ENCODE measurements at regions not wholly inside any gene's neighbourhood (a gene's known extent, or its start where the extent isn't known, plus 50 kb on each side); places are given as distances from the start of the nearest gene placed in this dataset.

DNA sequence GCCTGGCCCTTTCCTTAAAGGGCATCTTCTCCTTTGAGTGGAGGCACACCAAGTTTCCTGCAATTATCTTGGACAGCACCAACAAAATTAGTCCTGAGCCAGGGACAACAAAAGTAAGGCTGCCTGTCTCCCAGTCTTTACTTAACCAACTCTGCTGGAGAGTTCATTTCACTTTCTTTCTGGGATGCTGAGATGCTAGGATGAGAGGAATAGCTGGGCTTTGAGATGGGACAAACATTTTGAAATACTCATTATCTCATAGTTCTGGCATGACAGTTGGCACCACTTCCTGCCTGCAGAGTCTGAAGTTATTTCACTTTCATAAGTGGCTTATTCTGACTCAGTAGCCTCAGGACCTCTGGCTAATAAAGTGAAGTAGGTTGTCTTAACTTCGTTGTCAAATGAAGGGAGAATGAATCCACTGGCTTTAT lies 157.0 kb downstream of the C9orf152 start:
- no peaks in the 10 kb centered on the region for H3K36me3 ChIP-seq
- no peaks in the 10 kb centered on the region for H3K27me3 ChIP-seq
- H3K4me1 ChIP-seq: peaks cover 0 to 6% (median 2%) of the 10 kb centered on the region in 4 donors
- DNase-seq: peak in 1 of 3 donors; percentile 50
- peak overlapping the region in 2 of 4 donors; percentile 11 to 70 for H3K4me3 ChIP-seq
- TF ChIP-seq, protein P1, sequence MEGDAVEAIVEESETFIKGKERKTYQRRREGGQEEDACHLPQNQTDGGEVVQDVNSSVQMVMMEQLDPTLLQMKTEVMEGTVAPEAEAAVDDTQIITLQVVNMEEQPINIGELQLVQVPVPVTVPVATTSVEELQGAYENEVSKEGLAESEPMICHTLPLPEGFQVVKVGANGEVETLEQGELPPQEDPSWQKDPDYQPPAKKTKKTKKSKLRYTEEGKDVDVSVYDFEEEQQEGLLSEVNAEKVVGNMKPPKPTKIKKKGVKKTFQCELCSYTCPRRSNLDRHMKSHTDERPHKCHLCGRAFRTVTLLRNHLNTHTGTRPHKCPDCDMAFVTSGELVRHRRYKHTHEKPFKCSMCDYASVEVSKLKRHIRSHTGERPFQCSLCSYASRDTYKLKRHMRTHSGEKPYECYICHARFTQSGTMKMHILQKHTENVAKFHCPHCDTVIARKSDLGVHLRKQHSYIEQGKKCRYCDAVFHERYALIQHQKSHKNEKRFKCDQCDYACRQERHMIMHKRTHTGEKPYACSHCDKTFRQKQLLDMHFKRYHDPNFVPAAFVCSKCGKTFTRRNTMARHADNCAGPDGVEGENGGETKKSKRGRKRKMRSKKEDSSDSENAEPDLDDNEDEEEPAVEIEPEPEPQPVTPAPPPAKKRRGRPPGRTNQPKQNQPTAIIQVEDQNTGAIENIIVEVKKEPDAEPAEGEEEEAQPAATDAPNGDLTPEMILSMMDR (IDR thresholded peaks at IDR 0.05): no peak
- TF ChIP-seq POLR2A (IDR thresholded peaks at IDR 0.05): no peak
- H3K27ac ChIP-seq: peak overlapping the region in 3 of 4 donors; percentile 28 to 94 (median 84)
- H3K9me3 ChIP-seq: no peaks in the 10 kb centered on the region

DNA sequence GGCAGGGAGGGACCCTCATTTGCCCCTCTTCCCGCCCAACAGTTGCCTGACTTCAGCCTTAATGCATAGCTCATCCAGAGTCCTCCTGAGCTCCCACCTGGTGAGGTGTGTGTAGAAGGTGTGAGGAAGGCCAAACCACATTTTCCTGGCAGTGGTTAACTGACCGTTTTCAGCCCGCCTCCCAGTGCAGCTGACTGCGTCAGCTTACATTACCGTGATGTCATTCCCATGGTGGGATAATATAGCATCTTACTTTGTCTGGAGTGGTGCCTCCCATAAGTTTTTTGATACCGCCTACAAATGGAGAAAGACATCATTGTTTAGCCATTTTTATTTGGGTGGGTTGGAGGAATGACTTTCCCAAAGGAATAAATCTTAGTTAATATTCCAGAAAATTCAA lies 151.9 kb downstream of the C9orf152 start:
- Histone ChIP-seq H3K27ac (peak overlapping the region in 1 of 4 donors; percentile 11), H3K27me3 (no peaks in the 10 kb centered on the region), H3K4me3 (no peak overlapping the region), H3K36me3 (no peaks in the 10 kb centered on the region), H3K9me3 (no peaks in the 10 kb centered on the region), H3K4me1 (no peaks in the 10 kb centered on the region)
- DNase-seq: no peak
- no peak for TF ChIP-seq POLR2A (IDR thresholded peaks at IDR 0.05)
- TF ChIP-seq, protein P1 (IDR thresholded peaks at IDR 0.05): no peak

DNA sequence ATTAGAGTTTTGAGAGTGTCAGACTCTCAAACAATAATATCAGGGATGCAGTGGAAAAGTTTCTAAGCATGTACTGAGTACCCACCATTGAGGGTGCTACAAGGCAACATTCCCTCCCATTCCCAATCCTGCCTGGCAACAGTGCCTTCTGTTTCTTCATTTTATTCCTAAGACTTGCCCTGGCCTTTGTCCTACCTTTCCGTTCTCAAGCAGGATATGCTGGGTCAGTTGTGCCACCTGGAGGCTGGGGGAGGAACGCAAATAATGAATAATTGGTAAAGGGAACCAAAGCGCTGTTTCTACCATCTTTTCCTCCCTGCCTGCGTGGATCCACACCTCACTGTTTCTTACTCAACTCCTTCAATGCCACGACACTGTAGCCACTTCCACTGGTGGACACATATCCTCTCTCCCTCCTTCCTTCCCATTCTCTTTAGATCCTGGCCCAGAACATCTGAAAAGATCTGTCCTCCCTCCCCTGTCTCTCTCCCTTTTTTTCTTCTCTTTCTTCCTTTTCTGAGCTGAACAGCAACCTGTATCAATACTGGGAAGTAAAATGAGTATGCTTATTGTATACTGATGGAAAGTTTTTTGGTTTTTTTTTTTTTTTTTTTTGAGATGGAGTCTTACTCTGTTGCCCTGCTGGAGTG lies 149.5 kb downstream of the C9orf152 start:
- Histone ChIP-seq H3K27me3 (no peaks in the 10 kb centered on the region), H3K9me3 (no peaks in the 10 kb centered on the region), H3K4me1 (no peaks in the 10 kb centered on the region), H3K36me3 (no peaks in the 10 kb centered on the region), H3K27ac (peak overlapping the region in 1 of 4 donors; percentile 51), H3K4me3 (no peak overlapping the region)
- peak; percentile 59 to 83 (median 61) for DNase-seq
- no peak for TF ChIP-seq POLR2A (IDR thresholded peaks at IDR 0.05)
- TF ChIP-seq, protein P1 (IDR thresholded peaks at IDR 0.05): peak; percentile 31 to 76 (median 64)

DNA sequence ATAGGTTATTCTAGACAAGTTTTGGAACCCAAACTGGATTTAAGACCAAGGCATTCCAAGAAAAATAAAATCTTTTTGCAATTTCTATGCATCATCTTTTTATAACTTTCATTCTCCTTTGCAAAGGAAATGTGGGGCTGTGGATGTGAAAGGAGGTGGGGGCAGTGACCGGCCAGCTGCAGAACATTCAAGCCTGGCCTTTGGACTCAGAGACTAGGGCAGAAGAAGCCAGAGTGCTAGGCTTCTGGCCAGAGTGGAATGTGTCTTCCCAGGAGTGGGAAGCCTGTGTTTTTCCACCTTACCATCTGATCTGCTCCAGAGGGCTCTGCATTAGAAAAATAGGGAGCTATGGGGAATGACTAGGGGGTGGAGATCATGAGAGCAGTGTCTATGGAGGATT lies 148.5 kb downstream of the C9orf152 start:
- no peak for TF ChIP-seq POLR2A (IDR thresholded peaks at IDR 0.05)
- TF ChIP-seq, protein P1 (IDR thresholded peaks at IDR 0.05): no peak
- Histone ChIP-seq H3K27ac (no peak overlapping the region), H3K27me3 (no peaks in the 10 kb centered on the region), H3K36me3 (no peaks in the 10 kb centered on the region), H3K9me3 (no peaks in the 10 kb centered on the region), H3K4me1 (no peaks in the 10 kb centered on the region), H3K4me3 (no peak overlapping the region)
- no peak for DNase-seq

DNA sequence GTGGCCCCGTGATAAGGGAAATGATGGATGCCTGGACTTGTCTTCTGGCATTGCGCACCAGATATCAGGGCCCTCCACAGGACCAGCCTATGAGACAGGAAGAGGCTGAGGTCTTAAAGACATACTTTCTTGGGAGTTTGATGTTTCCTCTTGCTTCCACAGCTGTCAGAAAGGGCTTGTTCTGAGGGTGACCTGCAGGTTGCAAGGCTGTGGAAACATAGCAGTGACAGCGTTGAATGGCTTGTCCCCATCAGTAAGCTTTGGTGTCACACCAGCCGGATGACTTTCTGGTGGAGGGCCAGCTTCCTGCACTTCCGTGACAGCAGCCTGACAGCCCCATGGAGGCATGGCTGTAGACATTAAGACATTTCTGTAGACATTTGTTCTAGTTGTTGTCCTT lies 143.2 kb downstream of the C9orf152 start:
- H3K4me1 ChIP-seq: peaks cover 0 to 4% (median 0%) of the 10 kb centered on the region in 4 donors
- no peaks in the 10 kb centered on the region for H3K36me3 ChIP-seq
- no peaks in the 10 kb centered on the region for H3K27me3 ChIP-seq
- no peak for TF ChIP-seq POLR2A (IDR thresholded peaks at IDR 0.05)
- TF ChIP-seq, protein P1 (IDR thresholded peaks at IDR 0.05): no peak
- H3K27ac ChIP-seq: peak overlapping the region in 1 of 4 donors; percentile 7
- no peak for DNase-seq
- H3K9me3 ChIP-seq: no peaks in the 10 kb centered on the region
- H3K4me3 ChIP-seq: no peak overlapping the region
